ENCODE measurements at regions not wholly inside any gene's neighbourhood (a gene's known extent, or its start where the extent isn't known, plus 50 kb on each side); places are given as distances from the start of the nearest gene placed in this dataset.

GRCh38 chr7:19209166-19209696 is 64.0 kb upstream of the FERD3L start:
- no peak for DNase-seq (ENCODE audit: low spot score)

- no peak for DNase-seq (ENCODE audit: low spot score)
Observed at GRCh38 chr7:19206721-19207120, 61.5 kb upstream of the FERD3L start.

- no peak for DNase-seq (ENCODE audit: low spot score)
Observed at GRCh38 chr7:19203686-19204085, 58.5 kb upstream of the FERD3L start.

GRCh38 chr7:19202599-19202998 is 57.4 kb upstream of the FERD3L start:
- no peak for DNase-seq (ENCODE audit: low spot score)
